Upper lobe of left lung (tissue), 4 donors: ENCODE measurements at regions not wholly inside any gene's neighbourhood (a gene's known extent, or its start where the extent isn't known, plus 50 kb on each side); places are given as distances from the start of the nearest gene placed in this dataset.

Experiments
- EP300 ChIP-seq, 4 donors: sonication (generic); formaldehyde crosslinking; IDR thresholded peaks; one replicate each; pipeline ENCODE4 v1.5.1; 2017; ENCODE audit warnings: antibody characterized with exemption in 4 of 4, control low read depth in 2 of 4
- POLR2A ChIP-seq, 4 donors: fragments of 450-650 bp; IDR thresholded peaks; one replicate each; pipeline ENCODE4 v1.5.1; 2016 to 2017; ENCODE audit warnings: antibody characterized with exemption in 4 of 4, mild to moderate bottlenecking in 2 of 4
- POLR2AphosphoS5 ChIP-seq, 2 donors: sonication (generic); formaldehyde crosslinking; IDR thresholded peaks; one replicate each; pipeline ENCODE4 v1.5.1; 2017; ENCODE audit warnings: antibody characterized with exemption in 2 of 2
- TF ChIP-seq, protein P1 (sequence below), 6 experiments: fragments of 450-650 bp in 4 of 6; fragments of 200-600 bp in 2 of 6; sonication (generic) in 2 of 6; IDR thresholded peaks; one replicate each; pipeline ENCODE4 v1.5.1; 2016 to 2019; ENCODE audit warnings: antibody characterized with exemption in 6 of 6

DNA sequence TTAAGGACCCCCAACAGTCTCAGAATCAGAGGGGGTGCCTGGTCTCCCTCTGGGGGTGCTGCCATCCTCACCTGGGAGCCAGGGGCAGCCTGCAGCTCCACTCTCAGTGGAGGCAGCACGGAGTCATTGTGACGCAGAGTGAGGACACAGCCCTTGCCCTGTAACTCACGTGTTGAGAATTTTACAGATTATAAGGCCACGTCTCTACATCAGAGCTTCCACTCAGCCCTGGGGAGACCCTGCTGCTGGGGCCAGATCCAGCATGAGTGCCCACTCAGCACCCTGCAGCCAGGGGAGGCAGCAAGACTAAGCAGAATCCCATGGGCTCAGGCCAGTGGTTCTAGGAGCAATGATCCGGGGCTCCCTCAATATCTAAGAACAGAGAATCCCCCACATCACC, 137.4 kb upstream of the AFDN start:
- TF ChIP-seq, protein P1, sequence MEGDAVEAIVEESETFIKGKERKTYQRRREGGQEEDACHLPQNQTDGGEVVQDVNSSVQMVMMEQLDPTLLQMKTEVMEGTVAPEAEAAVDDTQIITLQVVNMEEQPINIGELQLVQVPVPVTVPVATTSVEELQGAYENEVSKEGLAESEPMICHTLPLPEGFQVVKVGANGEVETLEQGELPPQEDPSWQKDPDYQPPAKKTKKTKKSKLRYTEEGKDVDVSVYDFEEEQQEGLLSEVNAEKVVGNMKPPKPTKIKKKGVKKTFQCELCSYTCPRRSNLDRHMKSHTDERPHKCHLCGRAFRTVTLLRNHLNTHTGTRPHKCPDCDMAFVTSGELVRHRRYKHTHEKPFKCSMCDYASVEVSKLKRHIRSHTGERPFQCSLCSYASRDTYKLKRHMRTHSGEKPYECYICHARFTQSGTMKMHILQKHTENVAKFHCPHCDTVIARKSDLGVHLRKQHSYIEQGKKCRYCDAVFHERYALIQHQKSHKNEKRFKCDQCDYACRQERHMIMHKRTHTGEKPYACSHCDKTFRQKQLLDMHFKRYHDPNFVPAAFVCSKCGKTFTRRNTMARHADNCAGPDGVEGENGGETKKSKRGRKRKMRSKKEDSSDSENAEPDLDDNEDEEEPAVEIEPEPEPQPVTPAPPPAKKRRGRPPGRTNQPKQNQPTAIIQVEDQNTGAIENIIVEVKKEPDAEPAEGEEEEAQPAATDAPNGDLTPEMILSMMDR (IDR thresholded peaks at IDR 0.05) = no peak
- no peak for TF ChIP-seq POLR2AphosphoS5 (IDR thresholded peaks at IDR 0.05)
- TF ChIP-seq EP300 (IDR thresholded peaks at IDR 0.05) = no peak
- no peak for TF ChIP-seq POLR2A (IDR thresholded peaks at IDR 0.05)
